GM23248 (cell line): ENCODE measurements at regions not wholly inside any gene's neighbourhood (a gene's known extent, or its start where the extent isn't known, plus 50 kb on each side); places are given as distances from the start of the nearest gene placed in this dataset.

Experiments
- EZH2 ChIP-seq: fragments of 200-600 bp; sonication (generic); IDR thresholded peaks from 2 replicates; pipeline ENCODE4 v1.6.1; 2018; ENCODE audit warnings: antibody characterized with exemption, mild to moderate bottlenecking; ENCODE audit not compliant: insufficient read depth, poor library complexity, severe bottlenecking
- EZH2phosphoT487 ChIP-seq: fragments of 200-600 bp; sonication (generic); IDR thresholded peaks from 2 replicates; pipeline ENCODE4 v1.6.1; 2018; ENCODE audit warnings: antibody characterized with exemption, moderate library complexity, mild to moderate bottlenecking, low read depth; ENCODE audit not compliant: insufficient read depth

GRCh38 chr5:17443333-17444130 lies 54.5 kb upstream of the TAF11L2 start:
- no peak for TF ChIP-seq EZH2phosphoT487
- TF ChIP-seq EZH2 = no peak
